ENCODE measurements at regions not wholly inside any gene's neighbourhood (a gene's known extent, or its start where the extent isn't known, plus 50 kb on each side); places are given as distances from the start of the nearest gene placed in this dataset.

GRCh38 chrY:17330733-17331132, 549.3 kb downstream of the CDY2B start:
- no peaks in the 10 kb centered on the region for H3K9me3 ChIP-seq (ENCODE audit: insufficient read depth, low read length)
- H3K27me3 ChIP-seq (ENCODE audit: insufficient read depth, insufficient read length) = no peaks in the 10 kb centered on the region
- no peaks in the 10 kb centered on the region for H3K4me1 ChIP-seq (ENCODE audit: insufficient read depth, insufficient read length)
- H3K4me3 ChIP-seq (ENCODE audit: insufficient read length, low read depth) = no peak overlapping the region
- TF ChIP-seq SUZ12 (IDR thresholded peaks at IDR 0.05; ENCODE audit: extremely low read depth, insufficient read depth, insufficient read length) = no peak
- H3K36me3 ChIP-seq (ENCODE audit: insufficient read depth, insufficient read length, low read length) = no peaks in the 10 kb centered on the region
- no peak overlapping the region for H3K9ac ChIP-seq (ENCODE audit: insufficient read length, low read depth)
- DNase-seq (ENCODE audit: low read depth, low spot score) = no peak

- H3K27me3 ChIP-seq (ENCODE audit: insufficient read depth, insufficient read length) = no peaks in the 10 kb centered on the region
- H3K4me3 ChIP-seq (ENCODE audit: insufficient read length, low read depth) = no peak overlapping the region
- no peak for TF ChIP-seq SUZ12 (IDR thresholded peaks at IDR 0.05; ENCODE audit: extremely low read depth, insufficient read depth, insufficient read length)
- TF ChIP-seq ZNF274 (IDR thresholded peaks at IDR 0.05; ENCODE audit: low read depth, low read length) = no peak
- TF ChIP-seq YY1 (IDR thresholded peaks at IDR 0.05; ENCODE audit: insufficient read depth, insufficient read length) = no peak
- H3K4me1 ChIP-seq (ENCODE audit: insufficient read depth, insufficient read length) = no peaks in the 10 kb centered on the region
- no peak overlapping the region for H3K9ac ChIP-seq (ENCODE audit: insufficient read length, low read depth)
- H3K36me3 ChIP-seq (ENCODE audit: insufficient read depth, insufficient read length, low read length) = no peaks in the 10 kb centered on the region
- no peak for DNase-seq (ENCODE audit: low read depth, low spot score)
- H3K9me3 ChIP-seq (ENCODE audit: insufficient read depth, low read length) = no peaks in the 10 kb centered on the region
These were observed 560.1 kb downstream of the CDY2B start for GRCh38 chrY:17319916-17320315.

GRCh38 chrY:17318631-17319030, 561.4 kb downstream of the CDY2B start:
- H3K36me3 ChIP-seq (ENCODE audit: insufficient read depth, insufficient read length, low read length) = no peaks in the 10 kb centered on the region
- H3K4me3 ChIP-seq (ENCODE audit: insufficient read length, low read depth) = no peak overlapping the region
- H3K9ac ChIP-seq (ENCODE audit: insufficient read length, low read depth) = no peak overlapping the region
- TF ChIP-seq ZNF274 (IDR thresholded peaks at IDR 0.05; ENCODE audit: low read depth, low read length) (no peak), YY1 (IDR thresholded peaks at IDR 0.05; ENCODE audit: insufficient read depth, insufficient read length) (no peak), SUZ12 (IDR thresholded peaks at IDR 0.05; ENCODE audit: extremely low read depth, insufficient read depth, insufficient read length) (no peak)
- H3K4me1 ChIP-seq (ENCODE audit: insufficient read depth, insufficient read length) = no peaks in the 10 kb centered on the region
- H3K27me3 ChIP-seq (ENCODE audit: insufficient read depth, insufficient read length) = no peaks in the 10 kb centered on the region
- no peaks in the 10 kb centered on the region for H3K9me3 ChIP-seq (ENCODE audit: insufficient read depth, low read length)
- DNase-seq (ENCODE audit: low read depth, low spot score) = no peak

- Histone ChIP-seq H3K36me3 (ENCODE audit: insufficient read depth, insufficient read length, low read length) (no peaks in the 10 kb centered on the region), H3K27me3 (ENCODE audit: insufficient read depth, insufficient read length) (no peaks in the 10 kb centered on the region), H3K9me3 (ENCODE audit: insufficient read depth, low read length) (no peaks in the 10 kb centered on the region), H3K4me3 (ENCODE audit: insufficient read length, low read depth) (no peak overlapping the region), H3K9ac (ENCODE audit: insufficient read length, low read depth) (no peak overlapping the region), H3K4me1 (ENCODE audit: insufficient read depth, insufficient read length) (no peaks in the 10 kb centered on the region)
- TF ChIP-seq ZNF274 (IDR thresholded peaks at IDR 0.05; ENCODE audit: low read depth, low read length) = no peak
- no peak for TF ChIP-seq SUZ12 (IDR thresholded peaks at IDR 0.05; ENCODE audit: extremely low read depth, insufficient read depth, insufficient read length)
- no peak for TF ChIP-seq YY1 (IDR thresholded peaks at IDR 0.05; ENCODE audit: insufficient read depth, insufficient read length)
- no peak for DNase-seq (ENCODE audit: low read depth, low spot score)
These were observed 603.0 kb downstream of the CDY2B start for GRCh38 chrY:17277056-17277455.

- H3K36me3 ChIP-seq (ENCODE audit: insufficient read depth, insufficient read length, low read length) = no peaks in the 10 kb centered on the region
These were observed 620.5 kb downstream of the CDY2B start for GRCh38 chrY:17259497-17259896.

GRCh38 chrY:17238406-17238805, 641.6 kb downstream of the CDY2B start:
- no peaks in the 10 kb centered on the region for H3K27me3 ChIP-seq (ENCODE audit: insufficient read depth, insufficient read length)
- no peaks in the 10 kb centered on the region for H3K36me3 ChIP-seq (ENCODE audit: insufficient read depth, insufficient read length, low read length)
- H3K9ac ChIP-seq (ENCODE audit: insufficient read length, low read depth) = no peak overlapping the region
- TF ChIP-seq ZNF274 (IDR thresholded peaks at IDR 0.05; ENCODE audit: low read depth, low read length) (no peak), YY1 (IDR thresholded peaks at IDR 0.05; ENCODE audit: insufficient read depth, insufficient read length) (no peak), SUZ12 (IDR thresholded peaks at IDR 0.05; ENCODE audit: extremely low read depth, insufficient read depth, insufficient read length) (no peak)
- no peaks in the 10 kb centered on the region for H3K4me1 ChIP-seq (ENCODE audit: insufficient read depth, insufficient read length)
- no peaks in the 10 kb centered on the region for H3K9me3 ChIP-seq (ENCODE audit: insufficient read depth, low read length)
- DNase-seq (ENCODE audit: low read depth, low spot score) = no peak
- no peak overlapping the region for H3K4me3 ChIP-seq (ENCODE audit: insufficient read length, low read depth)

More at GRCh38 chrY:17259497-17259896, 620.5 kb downstream of the CDY2B start:
- no peak for DNase-seq (ENCODE audit: low read depth, low spot score)
- Histone ChIP-seq H3K9me3 (ENCODE audit: insufficient read depth, low read length) (no peaks in the 10 kb centered on the region), H3K4me3 (ENCODE audit: insufficient read length, low read depth) (no peak overlapping the region), H3K27me3 (ENCODE audit: insufficient read depth, insufficient read length) (no peaks in the 10 kb centered on the region), H3K9ac (ENCODE audit: insufficient read length, low read depth) (no peak overlapping the region), H3K4me1 (ENCODE audit: insufficient read depth, insufficient read length) (no peaks in the 10 kb centered on the region)
- TF ChIP-seq SUZ12 (IDR thresholded peaks at IDR 0.05; ENCODE audit: extremely low read depth, insufficient read depth, insufficient read length) (no peak), ZNF274 (IDR thresholded peaks at IDR 0.05; ENCODE audit: low read depth, low read length) (no peak), YY1 (IDR thresholded peaks at IDR 0.05; ENCODE audit: insufficient read depth, insufficient read length) (no peak)

GRCh38 chrY:17235769-17236168, 644.3 kb downstream of the CDY2B start:
- Histone ChIP-seq H3K4me1 (ENCODE audit: insufficient read depth, insufficient read length) (no peaks in the 10 kb centered on the region), H3K9ac (ENCODE audit: insufficient read length, low read depth) (no peak overlapping the region), H3K9me3 (ENCODE audit: insufficient read depth, low read length) (no peaks in the 10 kb centered on the region), H3K27me3 (ENCODE audit: insufficient read depth, insufficient read length) (no peaks in the 10 kb centered on the region), H3K4me3 (ENCODE audit: insufficient read length, low read depth) (no peak overlapping the region), H3K36me3 (ENCODE audit: insufficient read depth, insufficient read length, low read length) (no peaks in the 10 kb centered on the region)
- TF ChIP-seq YY1 (IDR thresholded peaks at IDR 0.05; ENCODE audit: insufficient read depth, insufficient read length) (no peak), SUZ12 (IDR thresholded peaks at IDR 0.05; ENCODE audit: extremely low read depth, insufficient read depth, insufficient read length) (no peak), ZNF274 (IDR thresholded peaks at IDR 0.05; ENCODE audit: low read depth, low read length) (no peak)
- DNase-seq (ENCODE audit: low read depth, low spot score) = no peak

Measured in NT2/D1 (cell line).